GM12801 (cell line): ENCODE measurements at regions not wholly inside any gene's neighbourhood (a gene's known extent, or its start where the extent isn't known, plus 50 kb on each side); places are given as distances from the start of the nearest gene placed in this dataset.

Experiments
- CTCF ChIP-seq: IDR thresholded peaks from one replicate; pipeline ENCODE4 v1.5.1; 2011; ENCODE audit warnings: control low read depth; ENCODE audit not compliant: insufficient read length; ENCODE audit errors: extremely low read depth

DNA sequence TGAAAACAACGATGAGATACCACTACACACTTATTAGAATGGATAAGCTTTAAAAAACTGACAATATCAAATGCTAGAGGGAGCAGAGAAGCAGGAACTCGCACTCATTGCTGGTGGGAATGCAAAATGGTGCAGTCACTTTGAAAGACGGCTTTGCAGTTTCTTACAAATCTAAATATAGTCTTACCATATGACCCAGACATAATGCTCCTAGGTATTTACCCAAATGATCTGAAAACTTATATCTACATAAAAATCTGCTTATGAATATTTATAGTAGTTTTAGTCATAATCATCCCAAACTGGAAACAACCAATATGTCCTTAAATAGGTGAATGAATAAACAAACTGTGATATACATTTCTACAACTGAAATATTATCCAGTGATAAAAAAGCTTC is 430.9 kb downstream of the MATN1 start:
- TF ChIP-seq CTCF = no peak

- no peak for TF ChIP-seq CTCF
Measured at GRCh38 chr1:30291526-30291925, 431.9 kb downstream of the MATN1 start.

DNA sequence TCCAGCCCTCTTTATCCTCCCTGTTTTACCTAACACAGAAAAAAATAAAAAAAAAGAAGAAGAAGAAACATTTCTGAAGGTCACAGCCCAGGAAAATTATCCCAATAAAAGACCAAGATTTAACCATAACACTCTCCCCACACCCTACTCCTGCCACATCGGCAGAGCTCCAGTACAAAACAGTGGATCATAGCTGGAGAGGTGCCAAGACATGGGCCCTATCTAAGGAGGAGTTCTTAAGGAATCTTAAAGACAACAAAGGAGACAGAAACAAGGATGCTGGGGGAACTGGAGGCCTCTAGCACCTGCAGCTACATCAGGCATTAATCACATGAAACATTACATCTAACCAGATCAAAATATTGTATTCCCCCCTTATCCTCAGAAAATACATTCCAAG is 432.8 kb downstream of the MATN1 start:
- no peak for TF ChIP-seq CTCF

DNA sequence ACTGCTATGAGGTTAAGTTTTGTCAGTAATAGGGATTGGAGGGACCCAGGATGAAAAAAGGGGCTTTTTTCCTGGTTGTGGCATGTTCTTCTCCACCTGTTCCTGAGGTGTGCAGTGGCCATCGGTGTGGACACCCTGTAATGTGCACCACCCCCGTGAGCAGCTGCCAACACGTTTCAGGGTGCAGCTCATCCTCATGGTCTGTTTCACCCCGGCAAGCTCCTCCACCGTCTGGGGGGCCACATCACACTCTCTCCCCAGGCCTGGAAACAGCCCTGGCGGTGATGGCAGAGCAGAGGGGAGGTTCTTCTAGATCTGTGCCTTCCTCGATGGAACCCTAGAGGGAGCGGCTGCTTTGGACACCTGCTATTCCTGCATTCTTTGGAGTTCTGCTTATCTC is 435.4 kb downstream of the MATN1 start:
- no peak for TF ChIP-seq CTCF

- no peak for TF ChIP-seq CTCF
Measured at GRCh38 chr1:30286988-30287839, 436.2 kb downstream of the MATN1 start.

- no peak for TF ChIP-seq CTCF
Measured at GRCh38 chr1:30286241-30286987, 437.0 kb downstream of the MATN1 start.

DNA sequence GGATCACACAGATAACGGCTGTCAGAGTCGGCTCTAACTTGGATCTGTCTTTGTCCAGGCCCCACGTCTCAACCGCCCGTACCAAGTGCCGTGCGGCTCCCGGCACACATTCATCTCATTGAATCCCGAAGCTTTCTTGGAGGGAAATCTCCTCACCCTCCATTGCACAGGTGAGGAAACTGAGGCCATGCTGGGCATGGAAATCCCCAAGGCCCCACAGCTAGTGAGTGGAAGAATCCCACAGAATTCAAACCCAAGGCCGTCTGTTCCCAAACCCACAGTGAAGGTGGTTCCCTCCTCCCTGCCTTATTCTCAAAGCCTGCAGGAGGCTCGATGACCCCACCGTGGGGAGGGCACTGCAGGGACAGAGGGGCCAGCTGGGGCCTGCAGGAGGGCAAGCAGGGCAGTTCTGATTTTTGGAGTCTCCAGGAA is 437.9 kb downstream of the MATN1 start:
- no peak for TF ChIP-seq CTCF
